Peyer's patch (tissue), 4 donors: ENCODE measurements at regions not wholly inside any gene's neighbourhood (a gene's known extent, or its start where the extent isn't known, plus 50 kb on each side); places are given as distances from the start of the nearest gene placed in this dataset.

ENCODE experiments used
- DNase-seq, 3 donors: peaks; one replicate each; pipeline ENCODE4 v3.0.0-alpha.2; 2017 to 2019
- H3K27ac ChIP-seq, 4 donors: fragments of 200-600 bp; sonication (generic); one replicate each; pipeline ENCODE4 v1.5.1; 2016 to 2019
- H3K27me3 ChIP-seq, 2 donors: fragments of 200-600 bp; sonication (generic); one replicate each; pipeline ENCODE4 v1.5.1; 2019
- H3K36me3 ChIP-seq, 3 donors: fragments of 200-600 bp; sonication (generic); one replicate each; pipeline ENCODE4 v1.5.1; 2016 to 2019
- H3K4me1 ChIP-seq, 4 donors: fragments of 200-600 bp; sonication (generic); one replicate each; pipeline ENCODE4 v1.5.1; 2016 to 2019
- H3K4me3 ChIP-seq, 4 donors: fragments of 200-600 bp; sonication (generic); 1 replicate in 3 of 4; 2 replicates in 1 of 4; pipeline ENCODE4 v1.5.1; 2016 to 2019; ENCODE audit warnings: mild to moderate bottlenecking in 1 of 4
- H3K9me3 ChIP-seq, 4 donors: fragments of 200-600 bp; sonication (generic); one replicate each; pipeline ENCODE4 v1.5.1; 2016 to 2019; ENCODE audit warnings: mild to moderate bottlenecking in 1 of 4
- CTCF ChIP-seq, 6 experiments: fragments of 450-650 bp in 4 of 6; fragments of 200-600 bp in 2 of 6; sonication (generic) in 1 of 6; IDR thresholded peaks; one replicate each; pipeline ENCODE4 v1.5.1; 2017 to 2019; ENCODE audit warnings: antibody characterized with exemption in 6 of 6, mild to moderate bottlenecking in 3 of 6, moderate library complexity in 1 of 6
- POLR2A ChIP-seq, 2 donors: fragments of 450-650 bp; IDR thresholded peaks; one replicate each; pipeline ENCODE4 v1.5.1; 2017; ENCODE audit warnings: antibody characterized with exemption in 2 of 2, mild to moderate bottlenecking in 2 of 2, moderate library complexity in 2 of 2

GRCh38 chr1:98298319-98298718 lies 363.2 kb upstream of the SNX7 start:
- Histone ChIP-seq H3K4me1 (no peaks in the 10 kb centered on the region), H3K27me3 (no peaks in the 10 kb centered on the region), H3K9me3 (no peaks in the 10 kb centered on the region), H3K27ac (no peak overlapping the region), H3K4me3 (no peak overlapping the region), H3K36me3 (no peaks in the 10 kb centered on the region)
- no peak for DNase-seq
- TF ChIP-seq POLR2A (IDR thresholded peaks at IDR 0.05): no peak
- no peak for TF ChIP-seq CTCF (IDR thresholded peaks at IDR 0.05)

- DNase-seq: no peak
- H3K4me3 ChIP-seq: no peak overlapping the region
- no peaks in the 10 kb centered on the region for H3K36me3 ChIP-seq
- no peaks in the 10 kb centered on the region for H3K27me3 ChIP-seq
- TF ChIP-seq CTCF (IDR thresholded peaks at IDR 0.05) (no peak), POLR2A (IDR thresholded peaks at IDR 0.05) (no peak)
- H3K4me1 ChIP-seq: no peaks in the 10 kb centered on the region
- H3K27ac ChIP-seq: no peak overlapping the region
- no peaks in the 10 kb centered on the region for H3K9me3 ChIP-seq
Measured at GRCh38 chr1:98296681-98297080, 364.8 kb upstream of the SNX7 start.

- no peak for DNase-seq
- Histone ChIP-seq H3K27ac (no peak overlapping the region), H3K36me3 (no peaks in the 10 kb centered on the region), H3K27me3 (no peaks in the 10 kb centered on the region), H3K4me1 (no peaks in the 10 kb centered on the region), H3K9me3 (no peaks in the 10 kb centered on the region), H3K4me3 (no peak overlapping the region)
- TF ChIP-seq CTCF (IDR thresholded peaks at IDR 0.05) (no peak), POLR2A (IDR thresholded peaks at IDR 0.05) (no peak)
Measured at GRCh38 chr1:98294127-98294526, 367.4 kb upstream of the SNX7 start.

GRCh38 chr1:98292994-98293393 lies 368.5 kb upstream of the SNX7 start:
- Histone ChIP-seq H3K27me3 (no peaks in the 10 kb centered on the region), H3K9me3 (no peaks in the 10 kb centered on the region), H3K36me3 (no peaks in the 10 kb centered on the region), H3K27ac (no peak overlapping the region), H3K4me3 (no peak overlapping the region), H3K4me1 (no peaks in the 10 kb centered on the region)
- no peak for DNase-seq
- no peak for TF ChIP-seq POLR2A (IDR thresholded peaks at IDR 0.05)
- TF ChIP-seq CTCF (IDR thresholded peaks at IDR 0.05): no peak

- no peaks in the 10 kb centered on the region for H3K27me3 ChIP-seq
- DNase-seq: no peak
- H3K4me1 ChIP-seq: no peaks in the 10 kb centered on the region
- TF ChIP-seq CTCF (IDR thresholded peaks at IDR 0.05) (no peak), POLR2A (IDR thresholded peaks at IDR 0.05) (no peak)
- no peak overlapping the region for H3K27ac ChIP-seq
- no peaks in the 10 kb centered on the region for H3K9me3 ChIP-seq
- H3K4me3 ChIP-seq: no peak overlapping the region
- no peaks in the 10 kb centered on the region for H3K36me3 ChIP-seq
Measured at GRCh38 chr1:98289311-98289710, 368.5 kb upstream of the DPYD start.

- no peak overlapping the region for H3K27ac ChIP-seq
Measured at GRCh38 chr1:98288494-98288893, 367.7 kb upstream of the DPYD start.

More at GRCh38 chr1:98288494-98288893, 367.7 kb upstream of the DPYD start:
- no peaks in the 10 kb centered on the region for H3K4me1 ChIP-seq
- no peaks in the 10 kb centered on the region for H3K9me3 ChIP-seq
- TF ChIP-seq POLR2A (IDR thresholded peaks at IDR 0.05) (no peak), CTCF (IDR thresholded peaks at IDR 0.05) (no peak)
- H3K4me3 ChIP-seq: no peak overlapping the region
- no peaks in the 10 kb centered on the region for H3K36me3 ChIP-seq
- DNase-seq: no peak
- no peaks in the 10 kb centered on the region for H3K27me3 ChIP-seq
